HuH-7 (cell line): ENCODE measurements at regions not wholly inside any gene's neighbourhood (a gene's known extent, or its start where the extent isn't known, plus 50 kb on each side); places are given as distances from the start of the nearest gene placed in this dataset.

Experiments
- DNase-seq: peaks from one replicate; pipeline ENCODE4 v3.0.0; 2011; ENCODE audit warnings: low spot score

- no peak for DNase-seq
These were observed 292.7 kb downstream of the IRX1 start for GRCh38 chr5:3888310-3888709.

GRCh38 chr5:3889412-3890142 is 293.9 kb downstream of the IRX1 start:
- DNase-seq = no peak

GRCh38 chr5:3891113-3891512 is 295.5 kb downstream of the IRX1 start:
- DNase-seq = no peak

GRCh38 chr5:3893527-3893926 is 297.9 kb downstream of the IRX1 start:
- no peak for DNase-seq

DNA sequence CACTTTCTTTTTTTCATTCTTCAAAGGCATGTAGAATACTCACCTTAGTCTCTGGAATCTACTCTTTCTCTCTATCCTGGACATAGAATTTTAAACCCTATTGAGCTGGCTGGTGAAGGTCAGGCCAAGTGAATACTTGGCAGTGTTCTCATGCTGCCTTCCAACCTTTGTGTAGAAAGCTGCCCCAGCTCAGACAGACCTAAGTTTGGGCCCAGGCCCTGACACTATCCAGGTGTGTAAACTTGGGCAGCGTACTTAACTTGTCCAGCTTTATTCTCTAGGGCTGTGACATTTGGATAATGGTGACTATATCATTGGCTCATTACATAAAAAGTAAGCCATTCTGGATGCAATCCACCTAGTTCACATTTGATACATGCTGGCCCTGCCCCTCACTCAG is 298.3 kb downstream of the IRX1 start:
- DNase-seq = no peak

DNA sequence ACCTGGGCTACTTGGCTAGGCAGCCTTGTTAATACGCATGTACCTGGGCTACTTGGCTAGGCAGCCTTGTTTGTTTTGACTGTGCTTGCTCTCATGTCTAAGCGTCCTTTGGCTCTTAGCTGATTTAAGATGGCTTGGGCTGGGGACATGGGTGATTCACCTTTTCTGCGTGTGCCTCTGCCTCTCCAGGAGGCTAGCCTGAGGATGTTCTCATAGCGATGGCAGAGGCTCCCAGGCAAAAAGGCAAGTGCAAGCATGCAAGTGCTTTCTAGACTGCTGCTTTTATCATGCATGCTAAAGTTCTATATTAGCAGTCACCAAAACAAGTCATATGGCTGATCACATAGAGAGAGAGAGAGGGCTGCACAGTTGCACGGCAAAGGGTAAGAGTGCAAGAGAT is 300.5 kb downstream of the IRX1 start:
- no peak for DNase-seq

GRCh38 chr5:3899093-3899492 is 303.5 kb downstream of the IRX1 start:
- no peak for DNase-seq

DNA sequence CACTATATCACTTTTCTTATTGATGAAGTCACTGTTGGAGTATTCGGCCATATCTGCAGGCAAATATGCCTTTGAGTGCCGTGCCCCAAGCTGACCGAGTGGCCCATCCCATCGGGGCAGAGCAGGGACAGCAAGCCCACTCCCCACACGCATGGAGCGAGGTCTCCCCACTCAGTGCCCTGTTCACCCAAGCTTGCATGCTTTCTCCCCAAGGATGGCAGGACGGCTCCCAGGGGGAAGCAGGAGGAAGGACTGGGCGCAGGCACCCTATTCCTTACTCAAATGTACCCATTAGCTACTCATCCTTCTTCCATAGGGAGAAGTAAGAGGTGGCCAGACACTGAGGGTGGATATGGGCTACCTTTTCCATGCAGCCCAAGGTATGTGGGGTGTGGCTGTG is 309.0 kb downstream of the IRX1 start:
- no peak for DNase-seq

GRCh38 chr5:3905031-3905430 is 309.4 kb downstream of the IRX1 start:
- no peak for DNase-seq

DNA sequence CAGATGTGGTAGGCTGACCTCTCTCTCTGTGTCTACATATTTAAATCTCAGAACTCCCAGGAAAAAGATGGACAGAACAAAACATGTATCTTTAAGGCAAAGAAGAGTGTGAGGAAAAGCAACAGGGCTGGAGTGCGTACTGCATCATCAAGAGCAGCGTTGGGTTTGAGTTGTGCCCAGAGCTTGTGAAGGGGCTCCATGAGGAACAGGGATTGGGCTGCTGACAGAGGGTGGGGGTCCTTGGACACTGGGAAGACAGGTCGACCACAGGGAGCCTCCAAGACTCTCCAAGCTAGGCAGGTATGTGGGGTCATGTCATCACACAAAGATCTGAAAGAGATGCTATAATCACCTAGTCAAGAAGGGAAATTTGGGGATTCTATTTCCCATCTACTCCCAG is 309.9 kb downstream of the IRX1 start:
- no peak for DNase-seq

DNA sequence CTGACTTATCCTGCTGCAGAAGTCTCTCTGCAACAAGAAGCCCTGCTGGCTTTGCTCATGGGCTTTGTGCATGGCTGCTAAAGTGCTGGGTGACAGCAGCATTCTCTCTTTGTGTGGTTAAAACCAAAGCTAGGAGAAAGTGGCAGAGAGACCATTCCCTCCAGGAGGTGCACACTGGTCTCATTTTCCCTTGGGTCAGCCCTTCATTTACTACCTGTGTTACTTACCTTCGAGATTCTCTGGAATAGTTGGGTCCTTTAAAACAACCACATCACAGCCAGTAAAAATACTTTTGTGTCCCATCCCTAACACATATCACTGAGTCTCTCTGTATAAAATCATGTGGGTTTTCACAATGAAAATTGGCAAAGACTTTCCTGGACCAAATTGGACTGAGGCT is 315.5 kb downstream of the IRX1 start:
- no peak for DNase-seq

- no peak for DNase-seq
These were observed 316.1 kb downstream of the IRX1 start for GRCh38 chr5:3911773-3912172.

GRCh38 chr5:3912790-3913189 is 317.2 kb downstream of the IRX1 start:
- no peak for DNase-seq

DNA sequence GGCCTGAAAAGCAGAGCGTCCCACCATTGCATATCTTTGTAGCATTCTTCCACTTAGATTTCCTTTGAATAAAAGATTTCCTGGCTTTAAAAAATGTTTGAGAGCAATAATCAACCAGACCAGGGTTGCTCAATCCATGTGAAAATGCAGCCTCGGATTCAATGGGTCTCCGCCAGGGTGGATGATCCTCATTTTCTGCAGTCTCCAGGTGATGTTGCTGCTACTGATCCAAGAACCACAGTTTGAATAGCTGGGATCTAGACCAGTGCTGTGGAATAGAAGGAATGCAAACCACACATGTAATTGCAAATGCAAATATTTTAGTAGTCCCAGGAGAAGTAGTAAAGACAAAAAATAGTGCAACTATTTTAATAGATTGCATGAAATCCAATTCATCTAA is 317.6 kb downstream of the IRX1 start:
- DNase-seq = no peak

GRCh38 chr5:3925022-3925421 is 329.4 kb downstream of the IRX1 start:
- DNase-seq = no peak

- DNase-seq = no peak
These were observed 330.3 kb downstream of the IRX1 start for GRCh38 chr5:3925935-3926334.

- DNase-seq = no peak
These were observed 334.2 kb downstream of the IRX1 start for GRCh38 chr5:3929799-3930198.

- no peak for DNase-seq
These were observed 336.3 kb downstream of the IRX1 start for GRCh38 chr5:3931976-3932375.

DNA sequence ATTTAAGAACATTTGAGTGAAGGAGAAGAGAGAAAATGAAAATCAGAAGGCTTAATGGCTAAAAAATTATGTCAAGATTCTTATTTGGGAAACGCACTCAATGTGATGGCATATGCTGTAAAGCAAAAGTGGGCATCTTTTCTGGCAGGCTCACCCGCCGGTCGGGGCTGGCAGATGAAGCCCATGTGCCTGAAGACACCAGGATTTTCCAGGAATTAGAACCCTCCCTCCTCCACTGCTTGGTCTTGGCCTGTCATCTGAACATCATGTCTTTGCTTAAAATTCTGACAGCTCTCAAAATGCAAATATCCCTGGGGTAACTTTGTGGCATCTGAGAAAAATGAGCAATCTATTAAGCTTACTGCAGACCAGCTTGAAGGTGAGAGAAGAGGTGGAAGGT is 337.9 kb downstream of the IRX1 start:
- no peak for DNase-seq

DNA sequence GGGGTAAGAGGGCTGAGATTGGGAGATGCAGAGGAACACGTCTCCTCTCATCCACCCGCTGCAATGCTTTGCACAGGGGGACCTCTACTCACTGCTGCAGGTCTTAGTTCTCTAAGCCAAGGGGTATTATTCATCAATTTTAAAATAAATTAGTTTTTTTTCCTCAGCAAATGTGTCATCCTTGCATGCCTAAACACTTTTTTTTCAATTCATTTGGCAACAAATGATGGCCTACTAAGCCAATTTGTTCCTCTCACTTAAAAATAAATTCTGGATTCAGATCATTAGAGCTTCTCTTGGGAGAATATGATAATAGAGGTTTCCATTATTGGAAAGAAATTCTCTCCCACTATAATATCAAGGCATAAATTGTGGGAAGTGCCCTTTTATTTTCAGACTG is 338.3 kb downstream of the IRX1 start:
- no peak for DNase-seq

- DNase-seq = no peak
These were observed 348.2 kb downstream of the IRX1 start for GRCh38 chr5:3943859-3944258.

DNA sequence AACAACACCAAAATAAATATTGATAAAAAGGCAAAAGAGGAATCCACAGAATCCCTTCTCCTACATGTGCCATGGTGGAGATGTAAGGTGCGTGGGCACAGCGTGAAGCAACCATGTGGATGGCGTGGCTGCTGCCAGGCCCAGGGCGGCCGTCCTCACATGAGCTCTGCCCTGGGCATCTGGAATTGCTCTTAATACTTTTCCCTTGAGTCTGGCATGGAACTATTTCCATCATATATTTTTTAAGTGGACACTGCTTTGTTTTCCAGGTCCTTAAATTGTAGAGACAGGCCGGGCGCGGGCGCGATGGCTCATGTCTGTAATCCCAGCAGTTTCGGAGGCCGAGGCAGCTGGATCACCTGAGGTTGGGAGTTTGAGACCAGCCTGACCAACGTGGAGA is 349.3 kb downstream of the IRX1 start:
- DNase-seq = no peak

DNA sequence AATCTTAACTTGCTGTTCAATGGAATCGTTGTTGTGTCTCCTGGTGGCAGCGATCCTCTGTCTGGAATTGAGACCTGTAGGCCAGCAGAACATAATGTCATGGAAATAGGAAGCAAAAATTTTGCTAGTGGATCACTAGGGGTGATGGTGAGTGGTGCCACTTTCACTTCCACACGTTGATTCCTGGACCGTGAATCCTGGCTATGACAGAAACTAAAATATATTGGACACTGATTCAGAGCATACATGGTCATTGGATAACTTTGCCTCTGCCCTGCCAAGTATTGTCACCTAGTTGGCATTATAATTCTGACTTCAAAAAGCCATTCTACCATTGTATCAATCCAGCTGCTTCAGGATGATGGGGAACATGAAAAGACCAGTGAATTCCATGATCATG is 353.2 kb downstream of the IRX1 start:
- no peak for DNase-seq

GRCh38 chr5:3954199-3954598 is 358.6 kb downstream of the IRX1 start:
- DNase-seq = no peak

GRCh38 chr5:3954633-3955032 is 359.0 kb downstream of the IRX1 start:
- DNase-seq = no peak
